NB4 (cell line): ENCODE measurements at regions not wholly inside any gene's neighbourhood (a gene's known extent, or its start where the extent isn't known, plus 50 kb on each side); places are given as distances from the start of the nearest gene placed in this dataset.

Experiments
- MYC ChIP-seq: IDR thresholded peaks from 2 replicates; pipeline ENCODE4 v1.6.1; 2011; ENCODE audit warnings: low read depth, low read length
- POLR2A ChIP-seq: IDR thresholded peaks from 2 replicates; pipeline ENCODE4 v1.6.1; 2011; ENCODE audit warnings: mild to moderate bottlenecking; ENCODE audit not compliant: insufficient read length; ENCODE audit errors: extremely low read depth
- TF ChIP-seq, protein P1 (sequence below): IDR thresholded peaks from one replicate; pipeline ENCODE4 v1.5.1; 2012; ENCODE audit warnings: low read depth, low read length
- TF ChIP-seq, protein P2 (sequence below): IDR thresholded peaks from 2 replicates; pipeline ENCODE4 v1.6.1; 2011; ENCODE audit warnings: low read depth, low read length

DNA sequence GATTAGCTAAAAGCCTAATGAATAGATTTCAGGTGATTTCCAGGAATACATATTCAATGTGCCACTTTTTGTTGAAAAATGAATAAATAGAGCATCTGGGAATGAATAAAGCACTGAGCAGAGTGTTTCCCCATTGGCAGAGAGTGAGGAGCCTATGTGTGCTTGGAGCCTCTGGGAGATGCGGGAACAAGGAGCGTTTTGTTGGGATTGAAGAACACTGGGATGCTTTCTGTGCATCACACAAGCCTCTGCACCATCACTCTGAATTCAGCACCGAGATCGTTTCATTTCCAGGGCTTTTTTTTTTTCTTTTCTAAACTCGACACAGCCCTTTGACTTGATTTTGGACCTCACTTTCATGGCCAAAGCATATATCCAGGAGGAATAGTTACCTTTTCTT is 111.4 kb downstream of the BAMBI start:
- TF ChIP-seq POLR2A (no peak), MYC (no peak)
- TF ChIP-seq, protein P1, sequence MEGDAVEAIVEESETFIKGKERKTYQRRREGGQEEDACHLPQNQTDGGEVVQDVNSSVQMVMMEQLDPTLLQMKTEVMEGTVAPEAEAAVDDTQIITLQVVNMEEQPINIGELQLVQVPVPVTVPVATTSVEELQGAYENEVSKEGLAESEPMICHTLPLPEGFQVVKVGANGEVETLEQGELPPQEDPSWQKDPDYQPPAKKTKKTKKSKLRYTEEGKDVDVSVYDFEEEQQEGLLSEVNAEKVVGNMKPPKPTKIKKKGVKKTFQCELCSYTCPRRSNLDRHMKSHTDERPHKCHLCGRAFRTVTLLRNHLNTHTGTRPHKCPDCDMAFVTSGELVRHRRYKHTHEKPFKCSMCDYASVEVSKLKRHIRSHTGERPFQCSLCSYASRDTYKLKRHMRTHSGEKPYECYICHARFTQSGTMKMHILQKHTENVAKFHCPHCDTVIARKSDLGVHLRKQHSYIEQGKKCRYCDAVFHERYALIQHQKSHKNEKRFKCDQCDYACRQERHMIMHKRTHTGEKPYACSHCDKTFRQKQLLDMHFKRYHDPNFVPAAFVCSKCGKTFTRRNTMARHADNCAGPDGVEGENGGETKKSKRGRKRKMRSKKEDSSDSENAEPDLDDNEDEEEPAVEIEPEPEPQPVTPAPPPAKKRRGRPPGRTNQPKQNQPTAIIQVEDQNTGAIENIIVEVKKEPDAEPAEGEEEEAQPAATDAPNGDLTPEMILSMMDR, result no peak
- TF ChIP-seq, protein P2, sequence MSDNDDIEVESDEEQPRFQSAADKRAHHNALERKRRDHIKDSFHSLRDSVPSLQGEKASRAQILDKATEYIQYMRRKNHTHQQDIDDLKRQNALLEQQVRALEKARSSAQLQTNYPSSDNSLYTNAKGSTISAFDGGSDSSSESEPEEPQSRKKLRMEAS, result no peak
